Glutamatergic neuron (in vitro differentiated cells): ENCODE measurements at regions not wholly inside any gene's neighbourhood (a gene's known extent, or its start where the extent isn't known, plus 50 kb on each side); places are given as distances from the start of the nearest gene placed in this dataset.
"Not testable (repeated sequence)": the region's sequence is repeated elsewhere in the genome, so short reads cannot be mapped to it uniquely, and the experiment has no call there.

Source experiments
- DNase-seq: peaks from one replicate; pipeline ENCODE4 v3.0.0; 2022
- H3K27ac Mint-ChIP-seq: one replicate; pipeline ENCODE4 v1.8.0; 2020; ENCODE audit warnings: mild to moderate bottlenecking, mixed read lengths, inconsistent platforms; ENCODE audit not compliant: unreplicated experiment
- H3K27me3 Mint-ChIP-seq: one replicate; pipeline ENCODE4 v1.8.0; 2020; ENCODE audit warnings: mild to moderate bottlenecking, moderate library complexity, mixed read lengths, inconsistent platforms; ENCODE audit not compliant: unreplicated experiment
- H3K36me3 Mint-ChIP-seq: one replicate; pipeline ENCODE4 v1.8.0; 2020; ENCODE audit warnings: mild to moderate bottlenecking, mixed read lengths, inconsistent platforms; ENCODE audit not compliant: unreplicated experiment
- H3K4me1 Mint-ChIP-seq: one replicate; pipeline ENCODE4 v1.8.0; 2020; ENCODE audit warnings: mild to moderate bottlenecking, low read depth, mixed read lengths, inconsistent platforms; ENCODE audit not compliant: unreplicated experiment
- H3K4me3 Mint-ChIP-seq: one replicate; pipeline ENCODE4 v1.8.0; 2020; ENCODE audit warnings: mild to moderate bottlenecking, mixed read lengths, inconsistent platforms; ENCODE audit not compliant: unreplicated experiment
- H3K9me3 Mint-ChIP-seq: one replicate; pipeline ENCODE4 v1.8.0; 2020; ENCODE audit warnings: mild to moderate bottlenecking, moderate library complexity, mixed read lengths, inconsistent platforms; ENCODE audit not compliant: unreplicated experiment
- TF ChIP-seq, protein P1 (sequence below): fragments of 200-600 bp; sonication (generic); IDR thresholded peaks from one replicate; pipeline ENCODE4 v1.5.0; 2021; ENCODE audit not compliant: partially characterized antibody, unreplicated experiment

- H3K36me3 Mint-ChIP-seq: no peaks in the 10 kb centered on the region
- TF ChIP-seq, protein P1, sequence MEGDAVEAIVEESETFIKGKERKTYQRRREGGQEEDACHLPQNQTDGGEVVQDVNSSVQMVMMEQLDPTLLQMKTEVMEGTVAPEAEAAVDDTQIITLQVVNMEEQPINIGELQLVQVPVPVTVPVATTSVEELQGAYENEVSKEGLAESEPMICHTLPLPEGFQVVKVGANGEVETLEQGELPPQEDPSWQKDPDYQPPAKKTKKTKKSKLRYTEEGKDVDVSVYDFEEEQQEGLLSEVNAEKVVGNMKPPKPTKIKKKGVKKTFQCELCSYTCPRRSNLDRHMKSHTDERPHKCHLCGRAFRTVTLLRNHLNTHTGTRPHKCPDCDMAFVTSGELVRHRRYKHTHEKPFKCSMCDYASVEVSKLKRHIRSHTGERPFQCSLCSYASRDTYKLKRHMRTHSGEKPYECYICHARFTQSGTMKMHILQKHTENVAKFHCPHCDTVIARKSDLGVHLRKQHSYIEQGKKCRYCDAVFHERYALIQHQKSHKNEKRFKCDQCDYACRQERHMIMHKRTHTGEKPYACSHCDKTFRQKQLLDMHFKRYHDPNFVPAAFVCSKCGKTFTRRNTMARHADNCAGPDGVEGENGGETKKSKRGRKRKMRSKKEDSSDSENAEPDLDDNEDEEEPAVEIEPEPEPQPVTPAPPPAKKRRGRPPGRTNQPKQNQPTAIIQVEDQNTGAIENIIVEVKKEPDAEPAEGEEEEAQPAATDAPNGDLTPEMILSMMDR: no peak
- H3K9me3 Mint-ChIP-seq: peaks cover 2% of the 10 kb centered on the region
- H3K27ac Mint-ChIP-seq: no peak overlapping the region
- H3K27me3 Mint-ChIP-seq: no peaks in the 10 kb centered on the region
- no peak overlapping the region for H3K4me3 Mint-ChIP-seq
- H3K4me1 Mint-ChIP-seq: no peaks in the 10 kb centered on the region
- DNase-seq: no peak
These were observed 117.8 kb upstream of the ESX1 start for GRCh38 chrX:104372547-104372946.

- H3K4me3 Mint-ChIP-seq: no peak overlapping the region
- H3K27me3 Mint-ChIP-seq: peaks cover 3% of the 10 kb centered on the region
- no peak overlapping the region for H3K27ac Mint-ChIP-seq
- no peaks in the 10 kb centered on the region for H3K4me1 Mint-ChIP-seq
- H3K9me3 Mint-ChIP-seq: peaks cover 2% of the 10 kb centered on the region
- TF ChIP-seq, protein P1: no peak
- H3K36me3 Mint-ChIP-seq: no peaks in the 10 kb centered on the region
- no peak for DNase-seq
These were observed 115.4 kb upstream of the ESX1 start for GRCh38 chrX:104370089-104370488.

DNA sequence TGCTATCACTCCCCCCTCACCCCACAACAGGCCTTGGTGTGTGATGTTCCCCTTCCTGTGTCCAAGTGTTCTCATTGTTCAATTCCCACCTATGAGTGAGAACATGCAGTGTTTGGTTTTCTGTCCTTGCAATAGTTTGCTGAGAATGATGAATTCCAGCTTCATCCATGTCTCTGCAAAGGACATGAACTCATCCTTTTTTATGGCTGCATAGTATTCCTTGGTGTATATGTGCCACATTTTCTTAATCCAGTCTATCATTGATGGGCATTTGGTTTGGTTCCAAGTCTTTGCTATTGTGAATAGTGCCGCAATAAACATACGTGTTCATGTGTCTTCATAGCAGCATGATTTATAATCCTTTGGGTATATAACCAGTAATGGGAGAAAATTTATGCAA is 106.0 kb upstream of the ESX1 start:
- not testable (repeated sequence) for H3K27me3 Mint-ChIP-seq, DNase-seq, H3K4me3 Mint-ChIP-seq, H3K9me3 Mint-ChIP-seq, H3K36me3 Mint-ChIP-seq, H3K27ac Mint-ChIP-seq, H3K4me1 Mint-ChIP-seq

GRCh38 chrX:104359124-104359523 is 104.4 kb upstream of the ESX1 start:
- H3K9me3 Mint-ChIP-seq: peaks cover 1% of the 10 kb centered on the region
- no peak for DNase-seq
- H3K4me3 Mint-ChIP-seq: no peak overlapping the region
- H3K27ac Mint-ChIP-seq: no peak overlapping the region
- no peaks in the 10 kb centered on the region for H3K27me3 Mint-ChIP-seq
- H3K36me3 Mint-ChIP-seq: no peaks in the 10 kb centered on the region
- no peaks in the 10 kb centered on the region for H3K4me1 Mint-ChIP-seq
- TF ChIP-seq, protein P1: no peak

DNA sequence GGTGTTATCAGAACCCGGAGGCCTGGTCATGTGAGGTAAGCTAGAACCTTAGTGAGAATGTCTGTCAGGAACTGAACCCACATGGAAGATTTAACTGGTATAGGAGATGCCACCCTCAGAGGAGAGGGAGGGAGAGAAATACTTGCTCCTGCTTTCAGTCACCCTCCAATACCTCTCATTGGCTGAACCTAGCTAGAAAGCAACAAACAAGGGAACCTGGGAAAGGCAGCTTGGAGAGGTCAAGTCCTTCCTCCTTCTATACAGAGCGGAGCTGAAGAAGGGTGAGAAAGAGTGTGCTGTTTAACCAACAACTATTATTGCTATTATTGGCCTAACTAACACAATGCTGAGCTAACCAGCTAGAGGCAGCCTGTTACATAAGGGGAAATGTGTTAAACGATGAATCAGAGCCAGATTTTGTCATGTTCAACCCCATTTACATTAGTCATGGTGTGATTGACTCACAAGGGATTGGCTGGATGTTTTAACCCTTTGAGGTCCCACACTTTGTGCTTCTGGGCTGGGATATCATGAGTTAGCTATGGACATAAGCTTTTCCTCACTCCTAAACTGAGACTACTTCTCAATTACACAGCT is 96.5 kb upstream of the ESX1 start:
- DNase-seq: no peak

More for the DNA sequence above, 96.5 kb upstream of the ESX1 start:
- Mint-ChIP-seq H3K9me3 (no peaks in the 10 kb centered on the region), H3K27ac (no peak overlapping the region), H3K36me3 (no peaks in the 10 kb centered on the region), H3K4me3 (no peak overlapping the region), H3K4me1 (no peaks in the 10 kb centered on the region), H3K27me3 (peaks cover 2% of the 10 kb centered on the region)
- TF ChIP-seq, protein P1: no peak
